Activated T-cell treated with anti-CD3 and anti-CD28 coated beads, Interleukin-2, amount 50 U/mL, for 72 hours (primary cell): ENCODE measurements at regions not wholly inside any gene's neighbourhood (a gene's known extent, or its start where the extent isn't known, plus 50 kb on each side); places are given as distances from the start of the nearest gene placed in this dataset.

Experiments
- ATAC-seq, 2 donors: fragments of 150-1000 bp; cut with Tn5 transposase; replicated peaks in 1 of 2; 2 replicates each; pipeline ENCODE4 v1.10.0; 2021; ENCODE audit warnings: moderate library complexity in 2 of 2, mild to moderate bottlenecking in 1 of 2
- DNase-seq, 2 donors: peaks; one replicate each; pipeline ENCODE4 v3.0.0; 2021 to 2022; ENCODE audit warnings: mixed read lengths in 1 of 2
- H3K27ac Mint-ChIP-seq: one replicate; pipeline ENCODE4 v1.8.0; 2022; ENCODE audit warnings: mild to moderate bottlenecking, moderate library complexity, mixed read lengths
- H3K27me3 Mint-ChIP-seq: one replicate; pipeline ENCODE4 v1.8.0; 2022; ENCODE audit warnings: low read depth, mixed read lengths
- H3K36me3 Mint-ChIP-seq, 2 donors: one replicate each; pipeline ENCODE4 v1.8.0; 2022; ENCODE audit warnings: mixed read lengths in 2 of 2, mild to moderate bottlenecking in 1 of 2; ENCODE audit not compliant: insufficient read depth in 2 of 2
- H3K4me1 Mint-ChIP-seq: one replicate; pipeline ENCODE4 v1.8.0; 2022; ENCODE audit warnings: low read depth, mixed read lengths
- H3K4me3 Mint-ChIP-seq, 2 donors: one replicate each; pipeline ENCODE4 v1.8.0; 2022; ENCODE audit warnings: mild to moderate bottlenecking in 2 of 2, mixed read lengths in 2 of 2, moderate library complexity in 2 of 2
- H3K9me3 Mint-ChIP-seq, 2 donors: one replicate each; pipeline ENCODE4 v1.8.0; 2022; ENCODE audit warnings: mixed read lengths in 2 of 2

DNA sequence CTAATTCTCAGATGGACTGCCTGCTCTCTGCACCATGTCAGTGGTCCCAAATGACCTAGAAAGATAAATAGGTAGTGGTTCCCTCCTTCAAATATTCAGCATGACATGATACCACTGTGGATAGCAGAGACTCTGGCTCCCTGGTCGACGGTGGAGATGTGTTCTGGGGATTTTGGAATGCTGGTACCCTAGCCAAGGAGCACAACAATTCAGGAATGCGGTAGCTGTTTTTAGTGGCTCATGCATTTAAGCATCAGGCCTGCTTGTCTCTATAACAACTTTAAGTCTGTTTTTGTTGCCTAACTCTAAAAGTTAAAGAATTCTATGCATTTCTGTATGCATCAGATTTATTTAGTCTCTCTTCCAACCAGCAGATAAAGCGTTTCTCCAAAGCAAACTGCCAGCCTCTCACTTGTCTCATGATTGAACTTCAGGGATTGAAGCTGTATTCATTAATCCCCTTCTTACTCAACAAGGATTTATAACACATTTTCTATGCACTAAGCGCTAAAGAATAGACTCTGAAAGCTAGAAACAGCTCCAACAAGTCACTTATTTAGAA is 164.9 kb upstream of the BMP4 start:
- H3K27ac Mint-ChIP-seq: no peak overlapping the region
- no peaks in the 10 kb centered on the region for H3K4me1 Mint-ChIP-seq
- no peak for ATAC-seq
- H3K27me3 Mint-ChIP-seq: no peaks in the 10 kb centered on the region
- no peak overlapping the region for H3K4me3 Mint-ChIP-seq
- H3K9me3 Mint-ChIP-seq: peaks cover 2% of the 10 kb centered on the region in 2 donors
- DNase-seq: no peak
- peaks cover 0 to 2% of the 10 kb centered on the region in 2 donors for H3K36me3 Mint-ChIP-seq

DNA sequence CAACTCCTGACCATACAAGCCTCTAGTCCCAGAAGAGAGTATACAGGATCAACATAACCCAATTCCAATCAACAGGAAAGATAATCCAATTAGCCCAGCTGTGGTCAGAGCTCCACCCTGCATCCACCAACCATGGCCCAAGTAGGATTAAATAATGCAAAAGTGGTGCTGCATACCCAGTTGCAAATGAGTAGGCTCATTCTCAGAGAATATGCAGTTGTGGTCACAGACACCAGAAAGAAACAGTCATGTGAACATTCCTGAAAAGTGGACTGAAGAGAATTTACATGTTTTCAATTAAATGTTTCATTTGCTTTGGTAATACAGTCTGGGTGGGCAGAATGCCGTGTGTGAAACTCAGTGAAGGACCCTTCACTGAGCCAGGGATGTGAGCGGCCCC is 167.2 kb upstream of the BMP4 start:
- H3K27ac Mint-ChIP-seq: no peak overlapping the region
- peaks cover 2% of the 10 kb centered on the region in 2 donors for H3K9me3 Mint-ChIP-seq
- DNase-seq: no peak
- H3K27me3 Mint-ChIP-seq: no peaks in the 10 kb centered on the region
- no peaks in the 10 kb centered on the region for H3K4me1 Mint-ChIP-seq
- ATAC-seq: no peak
- H3K36me3 Mint-ChIP-seq: peaks cover 0 to 2% of the 10 kb centered on the region in 2 donors
- no peak overlapping the region for H3K4me3 Mint-ChIP-seq

DNA sequence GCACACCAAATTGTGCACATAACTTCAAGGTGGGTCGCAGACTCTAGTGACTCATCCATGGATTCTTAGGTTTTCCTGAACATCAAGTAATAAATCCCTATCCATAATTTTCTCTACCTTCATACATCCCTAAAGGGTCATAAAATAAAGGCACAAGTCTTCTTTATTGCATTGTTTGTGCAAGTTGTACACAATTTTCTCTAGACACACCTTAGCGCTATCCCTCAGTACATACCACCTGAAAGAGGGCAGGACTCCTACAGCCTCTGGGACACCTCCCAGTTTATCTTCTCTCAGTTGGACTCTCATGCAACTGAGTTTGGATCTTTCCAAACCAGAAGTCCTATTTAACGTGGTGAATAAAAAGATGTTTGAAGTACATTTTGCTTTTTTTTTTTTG is 168.5 kb upstream of the BMP4 start:
- no peaks in the 10 kb centered on the region for H3K27me3 Mint-ChIP-seq
- ATAC-seq (no peak), DNase-seq (no peak)
- H3K4me1 Mint-ChIP-seq: no peaks in the 10 kb centered on the region
- H3K36me3 Mint-ChIP-seq: peaks cover 0 to 2% of the 10 kb centered on the region in 2 donors
- no peak overlapping the region for H3K4me3 Mint-ChIP-seq
- H3K9me3 Mint-ChIP-seq: peaks cover 2% of the 10 kb centered on the region in 2 donors
- no peak overlapping the region for H3K27ac Mint-ChIP-seq

DNA sequence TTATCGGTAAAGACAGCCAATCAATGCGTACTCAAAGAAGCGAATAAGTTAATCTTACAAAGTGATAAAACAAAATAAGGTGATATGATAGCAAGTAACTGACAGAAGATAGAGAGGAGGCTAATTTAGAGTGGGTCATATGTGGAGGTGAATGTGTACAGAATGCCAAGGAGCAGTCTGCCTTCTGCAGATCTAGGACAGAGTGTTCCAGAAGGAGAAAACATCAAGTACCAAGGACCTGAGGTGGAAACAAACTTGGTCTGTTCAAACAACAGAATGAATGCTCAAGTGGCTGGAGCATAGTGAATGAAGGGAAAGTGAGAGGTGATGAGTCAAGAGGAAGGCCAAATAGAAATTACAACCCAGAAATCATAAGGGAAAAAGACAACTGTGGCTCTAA is 170.3 kb upstream of the BMP4 start:
- Mint-ChIP-seq H3K27ac (no peak overlapping the region), H3K27me3 (no peaks in the 10 kb centered on the region), H3K9me3 (peaks cover 2% of the 10 kb centered on the region in 2 donors), H3K4me1 (no peaks in the 10 kb centered on the region), H3K4me3 (no peak overlapping the region), H3K36me3 (peaks cover 0 to 2% of the 10 kb centered on the region in 2 donors)
- DNase-seq (no peak), ATAC-seq (no peak)

DNA sequence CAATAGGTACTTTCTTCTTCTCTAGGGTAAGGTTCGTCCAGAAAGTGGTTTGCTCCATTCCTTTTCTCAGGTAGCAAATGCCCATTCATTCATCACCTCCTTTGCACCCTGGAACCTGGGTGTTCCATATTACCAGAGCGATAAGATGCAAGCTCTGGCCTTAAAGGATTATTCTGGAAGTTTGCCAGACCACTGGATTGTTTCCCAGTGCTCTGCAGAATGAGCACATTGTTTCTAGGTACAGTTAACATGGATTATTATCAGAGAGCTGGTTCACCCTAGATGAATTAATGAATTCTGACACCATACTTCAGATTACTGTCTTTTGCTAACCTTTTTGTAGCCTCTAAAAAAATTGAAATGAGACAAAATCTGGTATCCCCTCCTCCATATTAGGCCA is 170.9 kb upstream of the BMP4 start:
- Mint-ChIP-seq H3K4me1 (no peaks in the 10 kb centered on the region), H3K9me3 (peaks cover 2% of the 10 kb centered on the region in 2 donors), H3K27ac (no peak overlapping the region), H3K4me3 (no peak overlapping the region), H3K27me3 (no peaks in the 10 kb centered on the region), H3K36me3 (peaks cover 0 to 2% of the 10 kb centered on the region in 2 donors)
- ATAC-seq: no peak
- no peak for DNase-seq

DNA sequence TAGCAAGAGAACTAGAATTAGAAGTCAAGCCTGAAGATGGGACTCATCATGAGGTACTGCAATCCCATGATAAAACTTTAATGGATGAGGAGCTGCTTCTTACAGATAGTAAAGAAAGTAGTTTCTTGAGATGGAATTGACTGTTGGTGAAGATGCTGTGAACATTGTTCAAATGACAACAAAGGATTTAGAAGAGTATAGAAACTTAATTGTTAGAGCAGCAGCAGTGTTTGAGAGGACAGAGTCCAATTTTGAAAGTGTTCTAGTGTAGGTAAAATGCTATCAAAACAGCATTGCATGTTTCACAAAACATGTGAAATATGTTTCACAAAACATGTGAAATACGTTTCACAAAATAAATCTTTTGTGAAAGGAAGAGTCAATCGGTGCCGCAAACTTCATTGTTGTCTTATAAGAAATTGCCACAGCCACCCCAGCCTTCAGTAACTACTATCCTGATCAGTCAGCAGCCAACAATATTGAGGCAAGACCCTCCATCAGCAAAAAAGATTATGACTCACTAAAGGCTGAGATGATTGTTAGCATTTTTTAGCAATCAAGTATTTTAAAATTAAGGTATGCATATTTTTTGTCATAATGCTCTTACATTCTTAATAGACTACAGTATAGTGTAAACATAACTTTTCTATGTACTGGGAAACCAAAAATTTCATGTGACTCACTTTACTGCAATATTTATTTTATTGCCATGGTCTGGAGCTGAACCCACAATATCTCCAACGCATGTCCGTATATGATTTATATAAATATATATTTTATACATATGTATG is 173.4 kb upstream of the BMP4 start:
- Mint-ChIP-seq H3K27me3 (no peaks in the 10 kb centered on the region), H3K9me3 (no peaks in the 10 kb centered on the region), H3K4me3 (no peak overlapping the region), H3K4me1 (no peaks in the 10 kb centered on the region), H3K36me3 (no peaks in the 10 kb centered on the region), H3K27ac (no peak overlapping the region)
- ATAC-seq (no peak), DNase-seq (no peak)

DNA sequence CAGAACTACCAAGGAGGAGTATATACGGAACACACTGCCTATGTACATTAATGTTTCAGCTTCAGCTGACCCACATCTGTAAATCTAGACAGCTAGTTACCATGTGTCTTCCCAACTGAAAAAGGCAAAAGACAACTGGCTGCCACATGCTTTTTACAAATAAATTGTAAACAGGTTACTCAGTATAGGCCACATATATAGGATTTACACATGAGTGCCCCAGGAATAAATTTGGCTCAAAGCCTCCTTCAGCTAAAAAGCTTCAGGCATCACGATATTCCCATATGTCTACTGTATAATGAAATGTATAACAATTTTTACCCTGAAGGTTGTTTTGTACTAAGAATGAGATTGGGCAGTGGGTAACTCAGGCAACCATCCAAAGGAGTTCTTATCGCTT is 175.9 kb upstream of the BMP4 start:
- no peaks in the 10 kb centered on the region for H3K36me3 Mint-ChIP-seq
- H3K27me3 Mint-ChIP-seq: no peaks in the 10 kb centered on the region
- ATAC-seq: no peak
- no peak overlapping the region for H3K4me3 Mint-ChIP-seq
- no peak for DNase-seq
- H3K27ac Mint-ChIP-seq: no peak overlapping the region
- H3K4me1 Mint-ChIP-seq: no peaks in the 10 kb centered on the region
- H3K9me3 Mint-ChIP-seq: no peaks in the 10 kb centered on the region

DNA sequence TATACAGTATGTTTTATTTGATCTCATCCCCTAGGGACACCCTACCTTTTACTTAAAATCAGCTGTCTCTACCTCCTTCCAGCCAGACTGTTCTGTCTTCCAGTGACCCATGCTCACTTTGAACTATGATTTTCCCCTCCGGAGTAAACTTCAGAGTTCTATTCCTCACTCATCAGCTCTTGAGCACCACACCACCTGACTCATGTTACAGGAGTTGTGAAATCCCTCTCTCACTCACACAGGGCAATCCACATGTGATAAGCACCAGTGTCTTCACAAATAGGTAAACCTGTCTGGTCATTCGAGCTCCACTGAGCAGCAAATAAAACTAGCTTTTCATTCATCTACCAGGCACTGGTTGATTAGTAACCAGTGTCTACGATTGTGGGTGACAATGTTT is 177.3 kb upstream of the BMP4 start:
- no peaks in the 10 kb centered on the region for H3K9me3 Mint-ChIP-seq
- H3K27me3 Mint-ChIP-seq: peaks cover 6% of the 10 kb centered on the region
- H3K4me1 Mint-ChIP-seq: no peaks in the 10 kb centered on the region
- DNase-seq: no peak
- no peaks in the 10 kb centered on the region for H3K36me3 Mint-ChIP-seq
- H3K4me3 Mint-ChIP-seq: no peak overlapping the region
- no peak for ATAC-seq
- H3K27ac Mint-ChIP-seq: no peak overlapping the region

DNA sequence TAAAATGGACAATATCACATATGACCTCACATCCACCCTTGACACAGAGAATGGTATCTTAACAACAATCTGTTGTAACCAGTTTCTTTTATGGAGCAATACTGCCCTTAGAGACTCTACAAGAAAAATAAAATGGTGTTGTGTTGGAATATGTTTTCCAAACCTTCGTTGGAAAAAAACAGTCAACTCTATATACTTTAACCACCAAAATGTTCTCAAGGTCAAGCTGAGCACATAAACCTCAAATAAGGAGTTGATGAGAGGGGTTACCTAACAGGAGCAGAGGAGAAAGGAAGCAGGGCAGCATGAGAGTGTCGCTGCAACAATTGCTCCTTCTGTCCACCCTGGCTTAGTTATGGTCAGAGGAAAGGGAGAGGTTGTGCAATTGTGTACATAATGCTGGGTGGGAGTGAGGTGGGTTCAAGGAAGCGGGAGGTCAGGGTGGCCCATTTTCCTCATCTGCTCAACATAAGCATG is 179.2 kb upstream of the BMP4 start:
- H3K36me3 Mint-ChIP-seq: no peaks in the 10 kb centered on the region
- H3K9me3 Mint-ChIP-seq: no peaks in the 10 kb centered on the region
- DNase-seq (no peak), ATAC-seq (no peak)
- peaks cover 6% of the 10 kb centered on the region for H3K27me3 Mint-ChIP-seq
- H3K4me1 Mint-ChIP-seq: no peaks in the 10 kb centered on the region
- H3K27ac Mint-ChIP-seq: no peak overlapping the region
- no peak overlapping the region for H3K4me3 Mint-ChIP-seq

DNA sequence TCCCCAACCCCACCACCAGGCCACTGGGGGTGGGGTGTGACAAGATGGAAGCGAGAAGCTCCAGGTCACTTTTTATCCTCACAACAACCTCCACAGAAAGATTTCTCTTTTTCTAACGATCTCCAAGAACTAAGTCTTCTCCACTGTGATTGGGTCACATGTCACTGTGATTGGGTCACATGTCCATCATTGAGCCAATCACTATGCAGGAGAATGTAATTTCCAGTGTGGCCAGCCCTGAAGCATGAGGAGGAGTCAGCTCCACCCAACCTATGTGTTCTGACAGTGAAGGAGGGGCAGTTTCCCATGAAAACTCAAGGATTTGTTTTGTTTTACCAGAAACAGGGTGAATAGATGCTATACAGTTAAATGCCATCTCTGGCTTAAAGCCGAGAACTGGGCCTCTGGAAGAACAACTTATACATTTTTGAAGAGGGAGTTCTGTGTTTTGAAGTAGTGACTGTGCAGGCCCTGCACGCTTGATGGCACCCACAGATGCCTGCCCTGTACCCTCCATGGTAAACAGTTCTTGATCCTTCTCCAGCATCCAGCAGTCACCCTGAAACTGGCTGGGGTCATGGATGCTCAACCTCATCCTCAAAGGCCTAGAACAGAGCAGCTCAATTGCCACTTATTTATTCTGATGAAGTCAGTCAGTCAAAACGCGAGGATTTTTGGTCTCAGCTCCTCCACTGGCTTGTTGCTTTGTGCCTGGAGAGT is 180.4 kb upstream of the BMP4 start:
- Mint-ChIP-seq H3K27ac (no peak overlapping the region), H3K4me1 (no peaks in the 10 kb centered on the region), H3K36me3 (no peaks in the 10 kb centered on the region), H3K4me3 (no peak overlapping the region), H3K27me3 (peaks cover 6% of the 10 kb centered on the region), H3K9me3 (no peaks in the 10 kb centered on the region)
- ATAC-seq (no peak), DNase-seq (no peak)

DNA sequence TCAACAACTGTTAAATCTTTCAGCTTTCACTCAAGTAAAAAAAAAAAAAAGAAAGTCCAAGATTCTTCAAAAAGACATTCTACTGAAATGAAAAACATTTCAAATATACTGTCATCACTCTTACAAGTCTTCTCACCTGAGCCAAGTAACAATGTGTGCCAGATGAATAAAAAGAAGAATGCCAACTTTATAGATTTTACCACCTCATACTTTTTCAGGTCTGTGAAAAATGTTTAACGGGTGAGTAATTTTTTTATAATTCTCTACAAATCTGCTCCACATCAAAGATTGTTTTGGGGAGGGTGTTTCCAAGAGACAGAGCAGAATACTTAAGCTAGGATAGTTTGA is 181.0 kb upstream of the BMP4 start:
- Mint-ChIP-seq H3K4me1 (no peaks in the 10 kb centered on the region), H3K4me3 (no peak overlapping the region), H3K27ac (no peak overlapping the region), H3K27me3 (peaks cover 7% of the 10 kb centered on the region), H3K9me3 (peaks cover 0 to 1% of the 10 kb centered on the region in 2 donors), H3K36me3 (no peaks in the 10 kb centered on the region)
- ATAC-seq: no peak
- no peak for DNase-seq

DNA sequence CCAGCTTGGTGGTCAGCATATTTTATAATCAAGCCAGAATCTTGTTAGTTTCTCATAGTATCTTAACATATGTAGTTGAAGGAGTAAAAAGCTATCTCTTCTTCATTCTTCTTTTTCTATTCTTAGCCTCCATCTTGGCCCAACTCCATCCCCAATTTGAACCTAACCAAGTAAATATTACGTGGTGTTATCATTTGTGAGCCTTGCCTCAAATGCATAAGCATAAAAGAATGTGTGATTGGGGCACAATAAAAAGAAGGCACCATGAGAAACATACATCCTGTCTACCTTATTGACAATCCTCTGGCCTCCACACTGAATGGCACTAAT is 181.4 kb upstream of the BMP4 start:
- Mint-ChIP-seq H3K4me3 (no peak overlapping the region), H3K27me3 (peaks cover 11% of the 10 kb centered on the region), H3K27ac (no peak overlapping the region), H3K9me3 (peaks cover 0 to 1% of the 10 kb centered on the region in 2 donors), H3K4me1 (no peaks in the 10 kb centered on the region), H3K36me3 (no peaks in the 10 kb centered on the region)
- no peak for ATAC-seq
- no peak for DNase-seq

DNA sequence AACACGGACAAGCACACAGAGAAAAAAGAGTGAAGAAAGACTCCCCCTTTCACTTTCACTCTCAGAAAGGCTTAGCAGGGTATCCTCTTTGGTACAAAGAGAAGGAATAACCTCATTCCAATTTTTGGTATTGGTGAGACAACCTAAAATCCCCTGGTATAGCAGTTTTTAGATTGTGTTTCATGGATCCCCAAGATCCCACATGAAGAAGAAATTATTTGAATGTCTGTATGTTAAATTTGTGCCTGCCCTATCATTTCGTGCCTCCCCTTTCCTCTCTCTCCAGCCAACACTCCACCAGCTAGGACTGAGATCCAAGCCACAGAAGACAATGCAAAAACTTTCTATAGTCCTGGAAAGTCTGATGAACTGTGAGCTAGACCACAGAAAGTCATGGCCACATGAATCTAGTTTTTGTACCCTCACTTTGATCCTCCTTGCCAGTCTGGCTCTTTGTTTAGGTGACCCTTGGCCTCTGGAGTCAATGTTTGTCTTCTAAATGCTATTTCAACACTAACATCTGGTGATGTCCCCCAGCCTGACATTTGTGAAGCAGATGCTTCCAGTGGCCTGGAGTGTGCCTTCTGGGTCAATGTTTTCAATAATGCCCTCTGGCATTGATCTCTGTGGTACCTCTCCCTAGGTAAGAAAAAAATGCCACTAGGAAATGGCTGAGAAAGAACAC is 181.9 kb upstream of the BMP4 start:
- Mint-ChIP-seq H3K4me1 (no peaks in the 10 kb centered on the region), H3K9me3 (peaks cover 0 to 1% of the 10 kb centered on the region in 2 donors), H3K4me3 (no peak overlapping the region), H3K36me3 (no peaks in the 10 kb centered on the region), H3K27me3 (peaks cover 16% of the 10 kb centered on the region), H3K27ac (no peak overlapping the region)
- DNase-seq: no peak
- no peak for ATAC-seq
